ENCODE measurements at regions not wholly inside any gene's neighbourhood (a gene's known extent, or its start where the extent isn't known, plus 50 kb on each side); places are given as distances from the start of the nearest gene placed in this dataset.

DNA sequence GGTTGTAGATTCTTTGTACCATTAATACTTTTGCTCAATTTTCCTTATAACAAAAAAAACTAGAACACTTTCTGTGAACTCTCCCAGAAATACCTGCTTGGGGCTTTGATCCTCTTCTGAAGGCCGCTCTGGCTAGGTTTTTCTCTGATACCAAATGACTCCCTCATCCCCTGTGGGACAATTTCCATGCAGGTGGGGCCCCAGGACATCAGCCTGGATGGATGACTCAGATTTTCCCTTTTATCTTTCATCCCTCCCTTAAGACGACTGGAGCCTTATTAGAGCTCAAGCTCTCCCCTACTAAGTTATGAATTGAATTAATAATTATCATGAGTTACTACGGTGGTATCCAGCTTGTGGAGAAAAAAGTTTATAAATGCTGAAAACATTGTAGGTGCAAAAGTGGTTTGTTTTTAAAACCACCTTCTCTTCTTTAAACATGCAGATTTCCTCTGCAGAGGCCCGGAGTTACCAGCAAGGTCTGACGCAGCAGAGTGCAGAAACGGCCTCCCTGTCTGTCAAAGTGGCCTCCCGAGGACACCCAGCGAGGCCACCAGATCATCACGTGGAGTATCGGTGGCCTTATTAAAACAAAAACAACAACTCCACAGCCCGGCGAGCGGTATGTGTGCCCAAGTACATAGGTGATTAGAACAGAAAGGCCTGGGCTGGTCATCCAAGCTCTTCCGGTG is 50.8 kb upstream of the IRX4 start:
- intact Hi-C loops (cut with DNase I; ENCODE audit: low total_unique reads), result no loop called here
- Histone ChIP-seq H3K27me3 (peaks cover 0 to 16% of the 10 kb centered on the region in 2 donors), H3K4me1 (peaks cover 0 to 14% (median 5%) of the 10 kb centered on the region in 4 donors), H3K27ac (no peak overlapping the region), H3K9me3 (no peaks in the 10 kb centered on the region), H3K4me3 (no peak overlapping the region), H3K36me3 (peaks cover 0 to 16% (median 0%) of the 10 kb centered on the region in 3 donors)
- DNase-seq, result no peak
- TF ChIP-seq, protein P1, sequence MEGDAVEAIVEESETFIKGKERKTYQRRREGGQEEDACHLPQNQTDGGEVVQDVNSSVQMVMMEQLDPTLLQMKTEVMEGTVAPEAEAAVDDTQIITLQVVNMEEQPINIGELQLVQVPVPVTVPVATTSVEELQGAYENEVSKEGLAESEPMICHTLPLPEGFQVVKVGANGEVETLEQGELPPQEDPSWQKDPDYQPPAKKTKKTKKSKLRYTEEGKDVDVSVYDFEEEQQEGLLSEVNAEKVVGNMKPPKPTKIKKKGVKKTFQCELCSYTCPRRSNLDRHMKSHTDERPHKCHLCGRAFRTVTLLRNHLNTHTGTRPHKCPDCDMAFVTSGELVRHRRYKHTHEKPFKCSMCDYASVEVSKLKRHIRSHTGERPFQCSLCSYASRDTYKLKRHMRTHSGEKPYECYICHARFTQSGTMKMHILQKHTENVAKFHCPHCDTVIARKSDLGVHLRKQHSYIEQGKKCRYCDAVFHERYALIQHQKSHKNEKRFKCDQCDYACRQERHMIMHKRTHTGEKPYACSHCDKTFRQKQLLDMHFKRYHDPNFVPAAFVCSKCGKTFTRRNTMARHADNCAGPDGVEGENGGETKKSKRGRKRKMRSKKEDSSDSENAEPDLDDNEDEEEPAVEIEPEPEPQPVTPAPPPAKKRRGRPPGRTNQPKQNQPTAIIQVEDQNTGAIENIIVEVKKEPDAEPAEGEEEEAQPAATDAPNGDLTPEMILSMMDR (IDR thresholded peaks at IDR 0.05), result no peak

Data from tibial artery (tissue), 4 donors.